HPDE6-E6E7 (cell line): ENCODE measurements at regions not wholly inside any gene's neighbourhood (a gene's known extent, or its start where the extent isn't known, plus 50 kb on each side); places are given as distances from the start of the nearest gene placed in this dataset.
"Not testable (repeated sequence)": the region's sequence is repeated elsewhere in the genome, so short reads cannot be mapped to it uniquely, and the experiment has no call there.

Source experiments
- DNase-seq: peaks from one replicate; pipeline ENCODE4 v3.0.0; 2011; ENCODE audit warnings: missing footprints; ENCODE audit errors: extremely low spot score

DNA sequence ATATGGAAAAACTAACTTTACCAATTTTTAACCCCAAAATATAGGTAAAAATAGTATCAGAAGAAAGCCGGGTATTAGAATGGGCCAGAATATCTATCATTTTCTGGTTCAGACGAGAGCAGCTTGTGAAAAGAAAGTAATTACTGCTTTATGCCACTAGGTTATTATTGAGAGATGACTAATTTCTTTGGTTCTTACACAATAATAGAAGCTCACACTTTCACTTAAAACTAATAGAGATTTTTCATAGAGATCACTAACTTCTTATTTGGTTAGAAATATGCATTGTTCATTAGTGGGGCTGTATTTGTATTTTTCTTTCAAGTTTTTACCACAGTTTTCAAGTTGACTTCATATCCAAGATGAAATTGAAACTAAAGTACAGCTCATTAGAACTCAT, 1241.2 kb upstream of the FLRT2 start:
- peak; percentile 12 for DNase-seq

DNA sequence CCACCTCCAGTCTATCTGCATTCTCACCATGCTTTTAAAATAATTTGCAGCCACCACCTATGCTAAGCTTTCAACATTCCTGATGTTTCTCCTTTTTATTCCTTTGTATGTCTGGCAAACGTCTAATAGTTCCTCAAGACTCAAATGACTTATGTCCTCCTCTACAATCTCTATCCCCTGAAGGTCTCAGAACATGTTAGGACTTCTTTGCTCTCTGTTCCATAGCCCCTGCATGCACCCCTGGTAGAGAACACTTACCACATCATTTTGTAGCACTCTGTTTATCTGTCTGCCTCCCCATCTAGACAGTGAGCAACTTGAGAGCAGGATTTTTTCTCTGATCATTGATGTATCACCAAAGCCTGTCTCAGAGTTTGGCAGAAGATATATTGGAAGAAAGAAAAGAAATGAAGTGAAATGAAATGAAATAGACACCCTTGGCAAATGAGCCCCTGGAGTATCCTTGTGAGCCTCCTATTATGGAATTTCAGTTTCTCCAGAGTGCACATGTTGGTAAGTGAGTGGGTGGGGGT, 1231.2 kb upstream of the FLRT2 start:
- DNase-seq = no peak

DNA sequence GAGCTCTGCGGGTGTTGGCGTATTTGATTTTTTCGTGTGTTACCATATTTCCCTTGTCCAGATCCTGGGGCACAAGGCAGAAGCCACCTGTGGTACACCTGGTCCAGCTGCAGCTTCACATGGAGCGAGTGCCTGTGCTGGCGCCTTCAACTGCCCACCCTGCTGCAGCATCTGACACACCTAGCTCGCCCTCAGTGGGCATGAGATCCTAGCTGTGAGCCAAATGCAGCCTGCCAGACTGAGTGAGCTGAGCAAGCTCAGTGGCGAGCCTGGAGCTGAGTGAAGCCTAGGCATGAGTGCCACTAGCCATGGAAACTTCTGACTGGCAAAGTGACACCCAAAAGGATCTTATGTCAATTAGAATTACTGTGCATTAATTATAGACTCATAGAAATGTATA, 1226.8 kb upstream of the FLRT2 start:
- no peak for DNase-seq

DNA sequence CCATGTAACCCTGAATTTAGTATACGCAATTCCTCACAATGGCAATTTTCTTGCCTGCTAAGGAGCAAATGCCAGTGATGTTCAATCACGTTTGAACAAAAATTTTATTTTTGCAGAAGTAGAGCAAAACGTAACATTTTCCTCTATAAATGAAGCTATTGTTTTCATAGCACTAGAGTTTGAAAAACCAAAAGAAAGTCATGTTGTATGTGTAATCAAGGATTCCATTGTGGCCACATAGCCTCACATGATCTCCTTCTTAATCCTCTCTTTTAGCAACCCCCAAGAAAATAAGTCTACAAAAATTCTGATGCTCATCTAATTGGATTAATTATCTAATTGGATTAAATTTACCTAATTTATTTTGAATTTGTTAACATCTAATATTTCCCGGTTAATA, 1217.4 kb upstream of the FLRT2 start:
- no peak for DNase-seq

DNA sequence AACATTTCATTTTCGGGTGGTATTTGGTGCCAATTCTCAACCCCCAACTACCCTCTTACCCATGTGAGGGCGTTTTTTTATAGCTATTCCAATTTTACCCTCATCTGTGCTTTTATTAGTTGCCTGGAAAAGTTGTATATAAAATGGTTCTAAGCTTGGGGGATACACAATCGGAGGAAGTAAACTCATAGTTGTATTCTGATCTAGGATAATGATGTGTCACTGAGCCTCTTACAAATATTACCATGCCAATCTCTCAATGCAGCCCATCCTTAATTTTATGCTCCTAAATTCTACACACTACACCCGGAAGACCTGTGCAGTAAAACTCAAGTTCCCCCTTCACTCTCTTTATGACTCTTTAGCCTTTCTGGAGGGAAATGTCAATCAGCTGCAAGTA, 1206.5 kb upstream of the FLRT2 start:
- no peak for DNase-seq

DNA sequence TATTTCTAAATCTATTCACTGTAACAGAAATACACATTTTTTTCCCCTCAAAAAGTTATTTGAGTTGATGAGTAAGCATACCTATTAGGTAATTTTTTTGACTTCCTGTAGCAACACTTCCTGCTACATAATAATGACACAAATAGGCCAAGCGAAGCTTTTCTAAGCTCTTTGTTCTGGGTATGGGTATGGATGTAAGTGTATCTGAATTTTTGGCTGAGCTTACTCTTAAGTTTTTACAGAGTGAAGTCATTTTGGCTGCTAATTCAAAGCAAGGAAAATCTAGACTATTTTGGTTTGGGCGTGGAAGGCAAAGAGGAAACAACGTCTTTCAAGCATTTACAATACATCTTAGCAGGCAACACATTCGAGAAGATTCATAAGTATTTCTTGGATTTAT, 1206.0 kb upstream of the FLRT2 start:
- DNase-seq = peak; percentile 2

DNA sequence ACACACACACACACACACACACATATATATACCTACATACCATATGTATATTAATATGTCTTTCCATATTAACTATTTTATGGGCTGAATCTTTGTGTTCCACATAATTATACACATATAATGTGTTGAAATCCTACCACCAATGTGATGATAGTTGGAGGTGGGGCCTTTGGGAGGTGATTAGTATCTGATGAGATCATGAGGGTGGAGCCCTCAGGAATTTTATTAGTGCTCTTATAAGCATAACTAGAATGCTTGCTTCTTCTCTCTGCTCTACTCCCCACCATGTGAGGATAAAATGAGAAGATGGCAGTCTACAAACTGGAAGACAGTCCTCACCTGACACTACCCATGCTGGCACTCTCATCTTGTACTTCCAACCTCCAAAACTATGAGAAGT, 1193.5 kb upstream of the FLRT2 start:
- no peak for DNase-seq

DNA sequence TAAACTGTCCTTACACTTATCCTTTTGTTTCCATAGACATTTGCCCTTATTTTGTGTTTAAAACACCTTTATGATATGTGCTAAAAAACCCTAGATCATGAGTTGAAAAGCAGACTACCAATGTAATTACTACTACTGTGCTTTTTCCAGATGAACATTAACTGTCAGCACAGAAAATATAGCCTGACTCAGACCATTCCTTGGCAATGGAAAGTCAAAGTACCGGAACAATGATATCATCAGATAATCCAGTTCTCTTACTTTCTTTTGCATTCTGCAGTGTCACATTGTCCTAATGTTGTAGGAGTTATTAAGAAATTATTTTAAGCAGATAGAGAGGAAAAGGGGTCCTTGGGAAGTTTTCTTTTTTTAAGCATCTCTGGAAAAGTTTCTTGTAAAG, 1189.0 kb upstream of the FLRT2 start:
- no peak for DNase-seq

DNA sequence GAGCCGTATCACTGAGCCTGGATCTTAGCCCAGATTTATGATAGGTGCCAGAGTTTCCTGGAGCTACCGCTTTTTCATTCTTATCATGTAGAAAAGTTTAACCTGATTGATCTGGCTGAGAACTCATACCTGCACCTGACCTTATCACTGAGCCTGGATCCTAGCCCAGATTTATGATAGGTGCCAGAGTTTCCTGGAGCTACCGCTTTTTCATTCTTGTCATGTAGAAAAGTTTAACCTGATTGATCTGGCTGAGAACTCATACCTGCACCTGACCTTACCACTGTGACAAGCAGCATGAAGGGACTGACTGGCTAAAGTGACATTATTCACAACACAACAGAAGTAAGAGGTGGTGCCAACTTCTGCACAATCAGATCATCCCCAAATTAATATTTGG, 1188.1 kb upstream of the FLRT2 start:
- not testable (repeated sequence) for DNase-seq

DNA sequence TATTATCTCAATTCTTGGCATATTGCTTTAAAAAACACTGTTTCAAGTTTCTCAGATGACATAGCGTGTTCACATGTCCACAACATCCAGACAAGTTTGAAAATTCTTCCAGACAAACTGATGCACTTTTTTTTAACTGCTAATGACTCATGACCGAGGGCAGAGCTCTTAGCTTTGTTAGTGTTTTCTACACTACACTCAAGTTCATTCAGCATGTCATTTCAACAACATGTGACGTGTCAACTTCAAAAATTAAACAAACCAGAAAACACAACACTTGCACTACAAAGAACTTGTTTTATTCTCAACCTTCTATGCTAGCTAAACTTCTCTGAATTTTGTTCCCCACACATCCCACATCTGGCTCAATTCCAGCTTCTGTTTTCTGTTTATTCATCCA, 1186.3 kb upstream of the FLRT2 start:
- DNase-seq = no peak

DNA sequence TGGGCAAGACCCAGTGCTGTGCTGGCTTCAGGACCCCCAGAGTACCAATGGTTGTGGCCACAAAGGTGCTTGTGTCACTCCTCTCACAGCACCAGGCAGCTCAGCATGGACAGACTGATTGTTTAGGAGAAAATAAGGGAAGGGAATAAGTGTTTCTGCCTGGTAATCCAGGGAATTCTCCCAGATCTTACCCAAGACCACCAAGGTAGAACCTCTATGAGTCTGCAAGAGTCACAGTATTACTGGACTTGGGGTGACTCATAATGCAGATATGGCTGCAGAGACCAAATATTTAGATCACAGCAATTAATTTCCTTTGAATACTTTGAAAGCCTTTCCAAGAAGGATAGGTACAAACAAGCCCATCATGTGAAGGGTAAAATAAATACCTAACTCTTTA, 1178.3 kb upstream of the FLRT2 start:
- no peak for DNase-seq

DNA sequence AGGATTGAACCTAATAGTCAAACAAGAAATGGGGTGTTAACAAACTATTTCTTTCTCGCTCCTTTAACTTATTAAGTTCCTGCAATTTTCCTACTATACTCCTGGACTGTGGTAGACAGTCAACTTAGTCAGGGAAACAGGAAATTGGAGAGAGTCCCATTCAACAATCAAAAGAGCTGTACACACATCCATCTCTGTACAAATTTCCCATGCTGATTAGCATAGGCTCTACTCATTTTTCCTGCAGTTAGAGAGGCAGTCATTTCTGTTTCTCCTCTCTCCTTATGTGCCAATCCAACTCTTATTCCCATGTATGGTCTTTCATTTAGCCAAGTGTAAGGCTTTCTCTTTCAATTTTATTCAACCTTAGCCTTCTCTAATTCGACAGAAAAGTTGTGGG, 1168.5 kb upstream of the FLRT2 start:
- DNase-seq = no peak

DNA sequence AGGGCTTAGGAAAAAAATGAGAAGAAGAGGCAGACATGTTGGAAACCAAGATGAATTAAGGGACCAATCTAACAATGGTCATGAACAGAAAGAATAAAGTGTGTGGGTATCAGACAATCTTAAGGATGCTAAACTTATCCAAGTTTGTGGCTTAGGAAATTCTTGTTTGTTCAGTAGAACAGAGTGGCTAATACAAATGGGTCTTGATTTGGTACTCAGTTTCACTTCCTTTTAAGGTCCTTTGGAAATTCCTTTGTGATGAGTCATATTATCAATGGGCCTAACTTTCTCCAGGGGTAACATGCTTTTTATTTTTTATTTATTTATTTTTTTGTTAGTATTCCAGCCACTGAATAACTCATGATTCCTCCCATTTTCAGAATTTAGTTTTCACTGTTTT, 1154.7 kb upstream of the FLRT2 start:
- DNase-seq = no peak

DNA sequence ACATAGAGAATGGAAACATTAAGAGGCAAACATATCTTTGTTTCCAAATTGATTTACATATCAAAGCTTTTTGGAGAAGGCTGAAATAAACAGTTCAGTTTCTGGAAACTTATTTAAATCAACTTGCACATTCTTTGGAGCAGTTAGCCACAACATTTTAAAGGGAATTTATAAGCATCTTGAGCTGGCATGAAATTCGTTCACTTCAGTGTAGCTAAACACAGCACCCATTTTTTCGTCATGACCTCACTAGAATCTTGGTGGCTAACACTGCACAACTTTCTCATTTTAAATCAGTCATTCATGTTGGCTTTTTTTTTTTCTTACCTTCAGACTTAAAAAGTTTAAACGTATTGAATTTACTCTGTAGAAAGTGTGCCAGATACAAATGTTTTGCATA, 1139.9 kb upstream of the FLRT2 start:
- no peak for DNase-seq

DNA sequence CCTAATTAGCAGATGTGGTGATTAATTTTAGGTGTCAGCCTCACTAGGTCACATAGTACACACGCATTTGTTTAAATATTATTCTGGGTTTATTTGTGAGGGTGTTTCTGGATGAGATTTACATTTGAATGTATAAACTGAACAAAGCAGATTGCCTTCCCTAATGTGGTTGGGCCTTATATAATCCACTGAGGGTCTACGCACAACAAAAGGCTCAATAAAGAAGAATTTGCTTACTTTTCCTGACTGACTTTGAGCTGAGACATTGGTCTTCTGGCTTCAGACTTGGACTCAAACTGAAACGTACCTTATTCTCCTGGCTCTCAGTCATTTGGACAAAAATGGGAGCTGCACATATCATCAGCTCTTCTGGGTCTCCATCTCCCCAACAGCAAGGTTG, 1132.3 kb upstream of the FLRT2 start:
- DNase-seq = no peak

DNA sequence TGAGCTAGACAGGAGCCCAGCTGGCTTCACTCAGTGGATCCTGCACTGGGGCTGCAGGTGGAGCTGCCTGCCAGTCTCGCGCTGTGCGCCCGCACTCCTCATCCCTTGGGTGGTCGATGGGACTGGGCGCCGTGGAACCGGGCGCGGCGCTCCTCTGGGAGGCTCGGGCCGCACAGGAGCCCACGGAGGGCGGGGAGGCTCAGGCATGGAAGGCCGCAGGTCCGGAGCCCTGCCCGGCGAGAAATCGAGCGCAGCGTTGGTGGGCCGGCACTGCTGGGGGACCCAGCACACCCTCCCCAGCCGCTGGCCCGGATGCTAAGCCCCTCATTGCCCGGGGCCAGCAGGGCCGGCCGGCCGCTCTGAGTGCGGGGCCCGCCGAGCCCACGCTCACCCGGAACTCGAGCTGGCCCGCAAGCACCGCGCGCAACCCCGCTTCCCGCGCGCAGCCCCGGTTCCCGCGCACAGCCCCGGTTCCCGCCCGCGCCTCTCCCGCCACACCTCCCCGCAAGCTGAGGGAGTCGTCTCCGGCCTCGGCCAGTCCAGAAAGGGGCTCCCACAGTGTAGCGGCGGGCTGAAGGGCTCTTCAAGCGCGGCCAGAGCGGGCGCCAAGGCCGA, 1130.5 kb upstream of the FLRT2 start:
- DNase-seq = no peak

DNA sequence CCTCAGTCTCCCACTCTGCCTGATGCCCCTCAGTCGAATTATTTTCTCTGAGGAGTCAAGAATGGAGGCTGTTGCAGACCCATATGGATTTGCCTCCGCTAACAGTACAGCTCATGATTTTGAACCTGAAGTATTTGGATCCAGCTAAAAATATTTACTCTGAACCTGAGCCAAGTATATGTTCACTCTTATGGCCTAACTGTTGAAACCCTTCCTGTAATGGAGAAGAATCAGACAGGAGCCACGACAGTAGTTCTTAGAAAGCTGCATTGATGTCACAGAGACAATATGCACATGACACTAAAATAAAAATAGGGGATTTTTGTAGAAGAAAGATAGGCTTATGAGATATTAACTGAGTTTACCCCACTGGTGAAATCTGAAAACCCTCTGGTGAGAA, 1128.3 kb upstream of the FLRT2 start:
- no peak for DNase-seq

DNA sequence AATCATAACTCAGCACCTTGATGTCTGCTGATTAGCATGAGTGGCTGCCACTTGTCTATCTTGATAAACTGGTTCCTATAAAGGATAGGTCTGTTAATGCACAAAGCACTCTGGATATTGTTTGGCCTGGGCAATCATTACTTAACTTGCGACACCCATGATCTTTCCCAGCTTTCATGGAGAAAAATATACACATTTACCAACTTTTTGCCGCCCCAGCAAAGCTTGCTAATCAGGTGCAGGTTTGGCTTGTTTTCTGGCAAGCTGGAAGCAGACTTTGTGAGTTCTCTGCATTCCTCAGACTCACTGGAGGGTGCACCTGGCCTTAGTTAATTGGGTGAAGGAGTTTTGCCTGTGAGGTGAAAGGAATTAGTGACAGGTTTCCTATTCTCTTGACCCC, 1126.4 kb upstream of the FLRT2 start:
- DNase-seq = peak; percentile 3

DNA sequence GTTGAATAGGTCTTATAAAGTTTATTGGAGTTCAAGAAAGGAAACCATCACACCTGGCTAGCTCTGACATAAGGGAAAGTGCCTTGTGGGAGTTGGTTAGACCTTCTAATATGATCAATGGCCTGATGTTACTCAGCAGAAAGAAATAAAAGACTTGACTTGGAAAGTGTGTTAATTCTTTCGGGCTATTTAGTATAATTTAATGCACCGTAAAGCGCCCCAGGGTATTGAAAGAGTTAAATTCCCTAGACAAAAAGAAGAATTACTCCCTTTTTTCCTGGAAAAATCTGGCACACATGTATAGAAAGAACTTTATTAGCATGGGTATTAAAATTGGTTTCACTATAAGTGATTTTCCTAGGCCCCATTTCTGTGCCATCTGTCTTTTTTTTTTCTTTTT, 1125.7 kb upstream of the FLRT2 start:
- no peak for DNase-seq

DNA sequence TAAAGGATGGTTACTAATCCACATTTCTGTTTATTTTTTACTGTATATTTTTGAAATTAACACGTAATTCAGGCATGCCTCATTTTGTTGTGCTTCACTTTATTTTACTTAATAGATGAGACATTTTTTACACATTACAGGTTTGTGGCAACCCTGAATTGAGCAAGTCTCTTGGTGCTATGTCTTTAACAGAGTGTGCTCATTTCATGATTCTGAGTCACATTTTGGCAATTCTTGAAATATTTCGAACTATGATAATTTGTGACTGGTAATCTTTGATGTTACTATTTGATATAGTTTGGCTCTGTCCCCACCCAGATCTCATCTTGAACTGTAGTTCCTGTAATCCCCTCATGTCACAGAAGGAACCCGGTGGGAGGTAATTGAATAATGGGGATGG, 1120.5 kb upstream of the FLRT2 start:
- DNase-seq = no peak

DNA sequence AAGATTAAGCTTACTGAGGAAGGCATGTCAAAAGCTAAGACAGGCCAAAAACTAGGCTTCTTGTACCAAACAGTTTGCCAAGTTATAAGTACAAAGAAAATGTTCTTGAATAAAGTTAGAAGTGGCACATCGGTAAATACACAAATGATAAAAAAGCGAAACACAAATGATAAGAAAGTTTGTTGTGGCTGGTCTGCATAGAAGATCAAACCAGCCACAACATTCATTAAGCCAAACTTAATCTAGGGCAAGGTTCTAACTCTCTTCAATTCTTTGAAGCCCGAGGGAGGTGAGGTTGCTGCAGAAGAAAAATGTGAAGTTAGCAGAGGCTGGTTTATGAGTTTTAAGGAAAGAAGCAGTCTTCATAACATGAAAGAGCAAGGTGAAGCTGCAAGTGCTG, 1119.6 kb upstream of the FLRT2 start:
- no peak for DNase-seq

DNA sequence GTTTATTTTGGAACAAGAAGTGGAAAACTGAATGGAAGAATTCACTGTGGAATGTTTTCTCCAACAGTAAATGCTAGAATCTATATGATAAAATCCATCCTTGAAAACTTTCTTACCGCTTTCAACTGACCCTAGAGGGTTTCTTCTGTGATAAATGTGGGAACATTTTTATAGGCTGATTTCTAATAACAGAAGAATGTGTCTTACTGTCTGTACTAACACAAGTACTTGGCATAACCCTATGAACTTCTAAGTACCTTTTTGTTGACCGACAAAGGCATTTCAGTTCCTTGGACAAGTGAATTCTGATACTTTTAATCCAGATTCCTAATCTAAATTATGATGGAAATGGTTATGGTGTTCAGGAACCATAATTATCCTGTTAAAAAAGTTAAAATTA, 1109.7 kb upstream of the FLRT2 start:
- no peak for DNase-seq

DNA sequence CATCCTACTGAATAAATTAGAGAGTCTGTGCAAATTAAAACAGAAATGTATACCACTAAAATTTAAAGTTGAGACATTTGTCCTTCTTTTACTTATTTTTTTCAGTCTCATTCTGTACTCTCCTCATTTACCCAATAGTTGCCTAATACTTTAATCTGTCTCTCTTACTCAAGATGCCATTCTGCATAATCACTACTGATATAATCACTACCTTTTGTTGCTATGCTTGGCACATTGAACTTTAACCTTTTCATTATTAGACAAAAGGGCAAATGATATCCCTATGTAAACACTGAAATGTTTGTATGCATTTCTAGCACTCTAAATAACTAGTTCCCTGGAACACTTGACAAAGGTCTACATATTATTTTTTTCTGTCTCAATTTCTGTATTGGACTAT, 1108.3 kb upstream of the FLRT2 start:
- peak; percentile 11 for DNase-seq

DNA sequence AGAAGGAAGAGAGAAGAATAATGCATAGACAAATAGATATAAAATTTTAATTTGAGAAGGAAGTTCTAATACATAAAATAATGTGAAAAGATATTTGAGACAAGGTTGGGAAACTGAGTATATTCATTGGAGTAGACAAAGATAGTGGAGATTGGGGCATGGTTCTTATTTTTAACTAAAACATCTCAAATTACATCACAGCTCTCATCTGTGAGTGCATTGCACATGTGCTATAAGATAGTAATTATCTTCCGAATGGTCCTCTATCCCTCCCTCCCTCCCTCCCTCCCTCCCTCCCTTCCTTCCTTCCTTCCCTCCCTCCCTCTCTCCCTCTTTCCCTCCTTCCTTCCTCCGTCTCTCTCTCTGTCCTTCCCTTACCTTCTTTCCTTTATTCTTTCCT, 1104.0 kb upstream of the FLRT2 start:
- no peak for DNase-seq
